A673 (cell line): ENCODE measurements at regions not wholly inside any gene's neighbourhood (a gene's known extent, or its start where the extent isn't known, plus 50 kb on each side); places are given as distances from the start of the nearest gene placed in this dataset.

Experiments used
- BruUV-seq: library from RNA; stranded (reverse); fragments of 400-500 nt; replicated peaks from 2 replicates; lab custom pipeline; 2021; lab: Mats Ljungman, UMichigan
- CTCF ChIA-PET: fragments of 300-600 bp; sonication (Branson Sonifier 250); formaldehyde crosslinking; loops from one replicate; lab custom pipeline; 2022; ENCODE audit warnings: antibody characterized with exemption; lab: Charles Lee
- POLR2A ChIA-PET: fragments of 300-600 bp; sonication (Branson Sonifier 250); formaldehyde crosslinking; loops from one replicate; lab custom pipeline; 2022; ENCODE audit warnings: antibody characterized with exemption; ENCODE audit not compliant: low non-redundant PET; lab: Charles Lee
- DNase-seq: peaks from one replicate; pipeline ENCODE4 v3.0.0-alpha.2; 2015; ENCODE audit warnings: low spot score
- H3K27ac ChIP-seq: fragments of 200-600 bp; sonication (generic); 2 replicates; pipeline ENCODE4 v1.5.1; 2016; ENCODE audit warnings: mixed run types, low read depth, mild to moderate bottlenecking, mixed read lengths, antibody characterized with exemption, low read length; ENCODE audit not compliant: poor library complexity, severe bottlenecking
- H3K27me3 ChIP-seq: fragments of 200-600 bp; sonication (generic); replicated peaks from 2 replicates; pipeline ENCODE4 v1.6.1; 2017; ENCODE audit warnings: mixed run types, low read depth, mild to moderate bottlenecking, mixed read lengths, antibody characterized with exemption, low read length; ENCODE audit not compliant: insufficient read depth, poor library complexity
- H3K36me3 ChIP-seq: fragments of 200-600 bp; sonication (generic); 2 replicates; pipeline ENCODE4 v1.6.1; 2016; ENCODE audit warnings: mixed run types, mild to moderate bottlenecking, mixed read lengths, antibody characterized with exemption, low read length; ENCODE audit not compliant: insufficient read depth, poor library complexity, severe bottlenecking
- H3K4me1 ChIP-seq: fragments of 200-600 bp; sonication (generic); 2 replicates; pipeline ENCODE4 v1.6.1; 2017; ENCODE audit warnings: mixed run types, mild to moderate bottlenecking, mixed read lengths, antibody characterized with exemption, low read length; ENCODE audit not compliant: insufficient read depth, poor library complexity, severe bottlenecking
- H3K4me3 ChIP-seq: fragments of 200-600 bp; sonication (generic); 2 replicates; pipeline ENCODE4 v1.5.1; 2016; ENCODE audit warnings: low read depth, mixed run types, mild to moderate bottlenecking, mixed read lengths, low read length; ENCODE audit not compliant: poor library complexity, severe bottlenecking
- H3K9me3 ChIP-seq: fragments of 200-600 bp; sonication (generic); 2 replicates; pipeline ENCODE4 v1.6.1; 2016; ENCODE audit warnings: mixed run types, low read depth, mild to moderate bottlenecking, mixed read lengths, antibody characterized with exemption, low read length; ENCODE audit not compliant: poor library complexity, severe bottlenecking
- EZH2 ChIP-seq: fragments of 200-600 bp; sonication (generic); IDR thresholded peaks from 2 replicates; pipeline ENCODE4 v1.6.1; 2017; ENCODE audit warnings: borderline replicate concordance, low read depth, mild to moderate bottlenecking, mixed read lengths, antibody characterized with exemption, low read length; ENCODE audit not compliant: poor library complexity, severe bottlenecking
- intact Hi-C: fragments of 100-400 bp; cut with micrococcal nuclease; formaldehyde crosslinking; loops from one replicate; pipeline ENCODE4 v1.10.0; 2022; ENCODE audit not compliant: unreplicated experiment
- TF ChIP-seq, protein P1 (sequence below): fragments of 300-800, 200-600 bp; sonication (generic); conservative IDR thresholded peaks from 2 replicates; pipeline ENCODE4 v1.5.1; 2017; ENCODE audit warnings: low read depth, mild to moderate bottlenecking, antibody characterized with exemption, low read length, moderate library complexity, mixed read lengths

- no peak overlapping the region for H3K27ac ChIP-seq
- no peak for DNase-seq
- no peaks in the 10 kb centered on the region for H3K27me3 ChIP-seq
- H3K4me3 ChIP-seq: no peak overlapping the region
- H3K9me3 ChIP-seq: no peaks in the 10 kb centered on the region
- no peaks in the 10 kb centered on the region for H3K4me1 ChIP-seq
- no TSS peak for BruUV-seq
- ChIA-PET POLR2A (no interaction called here), CTCF (no interaction called here)
- intact Hi-C loops: no loop called here
- no peaks in the 10 kb centered on the region for H3K36me3 ChIP-seq
- TF ChIP-seq, protein P1, sequence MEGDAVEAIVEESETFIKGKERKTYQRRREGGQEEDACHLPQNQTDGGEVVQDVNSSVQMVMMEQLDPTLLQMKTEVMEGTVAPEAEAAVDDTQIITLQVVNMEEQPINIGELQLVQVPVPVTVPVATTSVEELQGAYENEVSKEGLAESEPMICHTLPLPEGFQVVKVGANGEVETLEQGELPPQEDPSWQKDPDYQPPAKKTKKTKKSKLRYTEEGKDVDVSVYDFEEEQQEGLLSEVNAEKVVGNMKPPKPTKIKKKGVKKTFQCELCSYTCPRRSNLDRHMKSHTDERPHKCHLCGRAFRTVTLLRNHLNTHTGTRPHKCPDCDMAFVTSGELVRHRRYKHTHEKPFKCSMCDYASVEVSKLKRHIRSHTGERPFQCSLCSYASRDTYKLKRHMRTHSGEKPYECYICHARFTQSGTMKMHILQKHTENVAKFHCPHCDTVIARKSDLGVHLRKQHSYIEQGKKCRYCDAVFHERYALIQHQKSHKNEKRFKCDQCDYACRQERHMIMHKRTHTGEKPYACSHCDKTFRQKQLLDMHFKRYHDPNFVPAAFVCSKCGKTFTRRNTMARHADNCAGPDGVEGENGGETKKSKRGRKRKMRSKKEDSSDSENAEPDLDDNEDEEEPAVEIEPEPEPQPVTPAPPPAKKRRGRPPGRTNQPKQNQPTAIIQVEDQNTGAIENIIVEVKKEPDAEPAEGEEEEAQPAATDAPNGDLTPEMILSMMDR: no peak
- no peak for TF ChIP-seq EZH2
Observed at GRCh38 chr12:60120199-60120598, 524.4 kb downstream of the SLC16A7 start.

- no peaks in the 10 kb centered on the region for H3K27me3 ChIP-seq
- H3K36me3 ChIP-seq: no peaks in the 10 kb centered on the region
- CTCF ChIA-PET: no interaction called here
- H3K27ac ChIP-seq: no peak overlapping the region
- BruUV-seq: no TSS peak
- intact Hi-C loops: no loop called here
- H3K4me3 ChIP-seq: no peak overlapping the region
- POLR2A ChIA-PET: no interaction called here
- TF ChIP-seq EZH2: no peak
- TF ChIP-seq, protein P1: no peak
- no peak for DNase-seq
- no peaks in the 10 kb centered on the region for H3K4me1 ChIP-seq
- peaks cover 4% of the 10 kb centered on the region for H3K9me3 ChIP-seq
Observed at GRCh38 chr12:60123557-60123956, 527.7 kb downstream of the SLC16A7 start.

GRCh38 chr12:60137513-60137912 lies 541.7 kb downstream of the SLC16A7 start:
- Histone ChIP-seq H3K27me3 (no peaks in the 10 kb centered on the region), H3K36me3 (no peaks in the 10 kb centered on the region), H3K4me1 (no peaks in the 10 kb centered on the region), H3K9me3 (no peaks in the 10 kb centered on the region), H3K4me3 (no peak overlapping the region), H3K27ac (no peak overlapping the region)
- intact Hi-C loops: no loop called here
- no peak for TF ChIP-seq EZH2
- POLR2A ChIA-PET: no interaction called here
- DNase-seq: no peak
- no TSS peak for BruUV-seq
- CTCF ChIA-PET: no interaction called here

- Histone ChIP-seq H3K27me3 (no peaks in the 10 kb centered on the region), H3K4me3 (no peak overlapping the region), H3K4me1 (no peaks in the 10 kb centered on the region), H3K27ac (no peak overlapping the region), H3K36me3 (no peaks in the 10 kb centered on the region), H3K9me3 (no peaks in the 10 kb centered on the region)
- ChIA-PET CTCF (no interaction called here), POLR2A (no interaction called here)
- BruUV-seq: no TSS peak
- TF ChIP-seq, protein P1: no peak
- TF ChIP-seq EZH2: no peak
- intact Hi-C loops: no loop called here
- DNase-seq: no peak
Observed at GRCh38 chr12:60138526-60138925, 542.7 kb downstream of the SLC16A7 start.
